Stimulated activated effector memory CD8-positive, alpha-beta T cell treated with anti-CD3 and anti-CD28 coated beads, Interleukin-12 subunit alpha, Interleukin-12 subunit beta, amount 100 ng/mL, for 72 hours (primary cell): ENCODE measurements at regions not wholly inside any gene's neighbourhood (a gene's known extent, or its start where the extent isn't known, plus 50 kb on each side); places are given as distances from the start of the nearest gene placed in this dataset.

Source experiments
- ATAC-seq: fragments of 150-1000 bp; cut with Tn5 transposase; 2 replicates; pipeline ENCODE4 v1.10.0; 2021
- DNase-seq, 2 donors: peaks; one replicate each; pipeline ENCODE4 v3.0.0; 2021 to 2022; ENCODE audit warnings: low spot score in 2 of 2
- H3K27ac Mint-ChIP-seq: one replicate; pipeline ENCODE4 v1.8.0; 2022; ENCODE audit warnings: mild to moderate bottlenecking, mixed read lengths
- H3K36me3 Mint-ChIP-seq: one replicate; pipeline ENCODE4 v1.8.0; 2022; ENCODE audit warnings: mild to moderate bottlenecking, mixed read lengths
- H3K4me1 Mint-ChIP-seq: one replicate; pipeline ENCODE4 v1.8.0; 2022; ENCODE audit warnings: mixed read lengths
- H3K4me3 Mint-ChIP-seq: one replicate; pipeline ENCODE4 v1.8.0; 2022; ENCODE audit warnings: mild to moderate bottlenecking, mixed read lengths
- H3K9me3 Mint-ChIP-seq: one replicate; pipeline ENCODE4 v1.8.0; 2022; ENCODE audit warnings: mixed read lengths

GRCh38 chr4:111666826-111667360 lies 478.4 kb upstream of the FAM241A start:
- H3K9me3 Mint-ChIP-seq, result peaks cover 11% of the 10 kb centered on the region
- no peak for DNase-seq
- H3K4me3 Mint-ChIP-seq, result no peak overlapping the region
- H3K27ac Mint-ChIP-seq, result no peak overlapping the region
- H3K36me3 Mint-ChIP-seq, result no peaks in the 10 kb centered on the region
- no peak for ATAC-seq
- H3K4me1 Mint-ChIP-seq, result no peaks in the 10 kb centered on the region

DNA sequence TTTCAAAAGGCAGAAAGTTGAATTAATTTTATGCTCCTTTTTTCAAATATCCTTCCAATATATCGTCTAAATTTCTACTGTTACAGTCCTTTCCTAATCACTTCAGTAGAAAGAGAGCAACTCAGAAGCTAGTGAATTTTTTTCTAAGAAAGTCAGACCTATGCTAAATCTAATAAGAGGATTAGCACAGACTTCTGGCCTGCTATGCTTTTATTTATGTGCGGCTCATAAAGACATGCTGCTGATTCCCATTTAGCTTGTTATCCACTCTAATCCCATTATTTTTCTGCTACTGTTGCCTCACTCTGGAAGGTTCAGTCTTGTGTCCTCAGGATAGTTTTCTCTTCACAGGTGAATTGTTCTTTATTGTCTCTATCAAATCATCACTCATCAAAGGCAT lies 473.5 kb upstream of the FAM241A start:
- ATAC-seq (no peak), DNase-seq (no peak)
- H3K4me3 Mint-ChIP-seq, result no peak overlapping the region
- no peak overlapping the region for H3K27ac Mint-ChIP-seq
- peaks cover 6% of the 10 kb centered on the region for H3K9me3 Mint-ChIP-seq
- no peaks in the 10 kb centered on the region for H3K4me1 Mint-ChIP-seq
- no peaks in the 10 kb centered on the region for H3K36me3 Mint-ChIP-seq

- Mint-ChIP-seq H3K27ac (no peak overlapping the region), H3K9me3 (peaks cover 4% of the 10 kb centered on the region), H3K4me1 (no peaks in the 10 kb centered on the region), H3K4me3 (no peak overlapping the region), H3K36me3 (no peaks in the 10 kb centered on the region)
- ATAC-seq (no peak), DNase-seq (no peak)
Measured at GRCh38 chr4:111675746-111676145, 469.5 kb upstream of the FAM241A start.

DNA sequence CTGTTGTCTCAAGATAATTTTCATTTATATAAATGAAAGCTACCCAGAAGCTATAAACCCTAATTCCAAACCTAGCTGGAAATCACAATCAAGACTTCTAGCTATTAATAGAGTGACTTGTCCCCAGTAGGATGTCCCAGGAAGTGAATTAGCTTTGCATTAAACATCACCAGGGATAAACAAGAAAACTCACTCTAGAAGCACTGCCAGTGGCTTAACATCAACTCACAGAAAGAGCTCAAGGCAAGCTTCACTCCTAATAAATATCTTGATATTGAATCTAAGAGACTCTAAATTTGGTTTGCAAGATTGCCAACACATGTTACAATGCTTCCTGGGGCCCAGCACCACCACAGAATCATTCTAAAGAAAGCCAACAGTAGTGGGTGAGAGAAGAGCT lies 468.7 kb upstream of the FAM241A start:
- ATAC-seq (no peak), DNase-seq (no peak)
- H3K9me3 Mint-ChIP-seq, result peaks cover 4% of the 10 kb centered on the region
- no peak overlapping the region for H3K4me3 Mint-ChIP-seq
- no peak overlapping the region for H3K27ac Mint-ChIP-seq
- no peaks in the 10 kb centered on the region for H3K36me3 Mint-ChIP-seq
- no peaks in the 10 kb centered on the region for H3K4me1 Mint-ChIP-seq

- DNase-seq, result no peak
- ATAC-seq, result no peak
- Mint-ChIP-seq H3K36me3 (no peaks in the 10 kb centered on the region), H3K4me1 (no peaks in the 10 kb centered on the region), H3K9me3 (peaks cover 4% of the 10 kb centered on the region), H3K4me3 (no peak overlapping the region), H3K27ac (no peak overlapping the region)
Measured at GRCh38 chr4:111678479-111678878, 466.8 kb upstream of the FAM241A start.

DNA sequence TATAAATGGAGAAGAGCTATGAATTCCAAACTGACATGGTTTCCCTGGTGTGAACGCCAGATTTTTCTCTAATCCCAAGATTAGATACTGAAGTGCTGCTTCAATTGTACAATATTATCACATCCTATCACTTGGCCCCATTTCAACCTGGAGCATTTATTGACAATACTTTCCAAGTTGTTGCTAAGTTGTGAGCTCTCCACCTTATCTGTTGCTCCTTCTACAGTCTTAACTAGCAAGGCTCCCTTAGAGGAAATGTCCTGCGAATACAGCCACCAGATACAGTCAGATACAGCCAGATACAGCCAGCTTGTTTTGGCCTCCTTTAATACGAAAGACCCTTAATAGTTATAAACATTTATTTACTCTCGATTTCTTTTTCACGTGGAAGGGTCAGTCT lies 466.3 kb upstream of the FAM241A start:
- peaks cover 6% of the 10 kb centered on the region for H3K9me3 Mint-ChIP-seq
- DNase-seq (no peak), ATAC-seq (no peak)
- no peak overlapping the region for H3K4me3 Mint-ChIP-seq
- H3K27ac Mint-ChIP-seq, result no peak overlapping the region
- H3K4me1 Mint-ChIP-seq, result no peaks in the 10 kb centered on the region
- no peaks in the 10 kb centered on the region for H3K36me3 Mint-ChIP-seq

DNA sequence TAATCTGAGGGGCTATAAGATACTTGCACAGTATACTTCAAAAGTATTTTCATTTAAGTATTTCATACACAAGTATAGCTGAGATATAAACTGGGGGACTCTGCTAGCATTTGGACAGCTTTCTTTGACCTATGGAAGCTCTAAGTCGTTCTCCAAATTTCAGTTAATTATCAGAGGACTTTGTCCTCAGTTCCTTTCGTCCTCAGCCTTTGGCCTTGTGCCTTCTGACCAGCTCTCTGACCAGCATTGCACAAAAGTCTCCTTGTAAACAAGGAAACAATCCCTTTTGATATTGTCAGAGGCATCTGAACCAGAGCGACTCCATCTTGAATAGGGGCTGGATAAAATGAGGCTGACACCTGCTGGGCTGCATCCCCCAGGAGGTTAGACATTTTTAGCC lies 464.0 kb upstream of the FAM241A start:
- DNase-seq (no peak), ATAC-seq (no peak)
- no peaks in the 10 kb centered on the region for H3K4me1 Mint-ChIP-seq
- H3K36me3 Mint-ChIP-seq, result no peaks in the 10 kb centered on the region
- peaks cover 13% of the 10 kb centered on the region for H3K9me3 Mint-ChIP-seq
- no peak overlapping the region for H3K4me3 Mint-ChIP-seq
- no peak overlapping the region for H3K27ac Mint-ChIP-seq

GRCh38 chr4:111681751-111682150 lies 463.5 kb upstream of the FAM241A start:
- no peak overlapping the region for H3K4me3 Mint-ChIP-seq

DNA sequence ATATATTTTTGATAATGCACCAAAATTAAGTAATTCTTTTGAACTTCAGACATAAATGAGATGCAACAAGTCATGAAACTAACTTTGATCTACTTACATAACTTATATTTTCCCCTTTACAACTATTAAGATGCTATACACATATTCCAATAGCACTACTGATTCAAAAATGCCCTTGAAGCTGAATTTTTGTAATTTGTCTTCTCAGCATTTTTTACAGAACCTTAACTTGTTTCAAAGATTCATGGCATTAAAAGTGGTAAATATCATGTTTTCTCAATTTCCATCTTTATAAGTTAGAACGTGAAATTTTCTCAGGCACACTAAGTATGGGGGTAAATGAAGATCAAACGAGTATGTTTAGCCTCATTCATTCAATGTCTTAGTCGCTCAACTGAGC lies 460.0 kb upstream of the FAM241A start:
- Mint-ChIP-seq H3K36me3 (no peaks in the 10 kb centered on the region), H3K4me1 (no peaks in the 10 kb centered on the region), H3K4me3 (no peak overlapping the region), H3K9me3 (peaks cover 13% of the 10 kb centered on the region), H3K27ac (no peak overlapping the region)
- DNase-seq (no peak), ATAC-seq (no peak)

More at GRCh38 chr4:111681751-111682150, 463.5 kb upstream of the FAM241A start:
- H3K9me3 Mint-ChIP-seq, result peaks cover 13% of the 10 kb centered on the region
- DNase-seq, result no peak
- H3K36me3 Mint-ChIP-seq, result no peaks in the 10 kb centered on the region
- H3K27ac Mint-ChIP-seq, result no peak overlapping the region
- no peaks in the 10 kb centered on the region for H3K4me1 Mint-ChIP-seq
- no peak for ATAC-seq

GRCh38 chr4:111689214-111689613 lies 456.0 kb upstream of the FAM241A start:
- Mint-ChIP-seq H3K36me3 (no peaks in the 10 kb centered on the region), H3K4me1 (no peaks in the 10 kb centered on the region), H3K27ac (no peak overlapping the region), H3K9me3 (peaks cover 9% of the 10 kb centered on the region), H3K4me3 (no peak overlapping the region)
- no peak for DNase-seq
- ATAC-seq, result no peak

- H3K36me3 Mint-ChIP-seq, result no peaks in the 10 kb centered on the region
- DNase-seq, result no peak
- no peaks in the 10 kb centered on the region for H3K4me1 Mint-ChIP-seq
- ATAC-seq, result no peak
- H3K9me3 Mint-ChIP-seq, result peaks cover 6% of the 10 kb centered on the region
- H3K4me3 Mint-ChIP-seq, result no peak overlapping the region
- H3K27ac Mint-ChIP-seq, result no peak overlapping the region
Measured at GRCh38 chr4:111689731-111690130, 455.5 kb upstream of the FAM241A start.

DNA sequence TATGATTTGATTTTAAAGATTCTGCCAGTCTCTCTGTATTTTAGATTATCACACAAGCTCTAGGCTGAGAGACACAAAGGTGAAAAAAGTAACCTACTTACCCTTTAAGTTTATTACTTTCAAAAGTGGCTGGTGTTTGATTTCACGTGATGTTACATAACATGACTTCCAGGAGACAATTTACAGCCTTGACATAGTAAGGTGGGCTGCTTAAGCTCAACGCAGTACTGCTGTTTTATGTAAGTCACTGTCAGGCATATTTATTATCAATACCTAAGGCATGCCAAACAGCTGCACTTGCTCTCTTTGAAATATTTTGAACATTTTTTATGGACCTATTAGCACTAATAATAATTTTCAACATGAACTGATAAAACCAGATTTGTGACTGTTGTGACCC lies 451.5 kb upstream of the FAM241A start:
- Mint-ChIP-seq H3K9me3 (peaks cover 4% of the 10 kb centered on the region), H3K4me3 (no peak overlapping the region), H3K27ac (no peak overlapping the region), H3K36me3 (no peaks in the 10 kb centered on the region), H3K4me1 (no peaks in the 10 kb centered on the region)
- no peak for ATAC-seq
- no peak for DNase-seq

DNA sequence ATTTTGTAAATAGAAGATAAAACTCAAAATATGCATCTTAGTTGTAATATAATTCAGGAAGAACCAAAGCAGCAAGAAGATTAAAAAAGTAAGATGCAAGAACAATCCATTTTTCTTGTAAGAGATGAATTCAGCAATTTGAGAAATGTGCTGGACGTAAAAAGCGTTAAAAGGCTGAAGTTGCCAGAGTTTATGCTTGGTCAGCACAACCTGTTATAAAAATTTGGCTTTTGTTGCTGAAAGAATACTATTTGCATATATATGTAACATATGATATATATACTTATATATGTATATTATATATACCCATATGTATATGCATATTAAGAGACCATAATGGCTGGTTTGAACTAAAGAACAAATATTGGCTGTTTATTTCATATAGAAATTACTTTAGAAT lies 449.6 kb upstream of the FAM241A start:
- Mint-ChIP-seq H3K4me3 (no peak overlapping the region), H3K36me3 (no peaks in the 10 kb centered on the region), H3K9me3 (peaks cover 2% of the 10 kb centered on the region), H3K4me1 (no peaks in the 10 kb centered on the region), H3K27ac (no peak overlapping the region)
- no peak for ATAC-seq
- no peak for DNase-seq

DNA sequence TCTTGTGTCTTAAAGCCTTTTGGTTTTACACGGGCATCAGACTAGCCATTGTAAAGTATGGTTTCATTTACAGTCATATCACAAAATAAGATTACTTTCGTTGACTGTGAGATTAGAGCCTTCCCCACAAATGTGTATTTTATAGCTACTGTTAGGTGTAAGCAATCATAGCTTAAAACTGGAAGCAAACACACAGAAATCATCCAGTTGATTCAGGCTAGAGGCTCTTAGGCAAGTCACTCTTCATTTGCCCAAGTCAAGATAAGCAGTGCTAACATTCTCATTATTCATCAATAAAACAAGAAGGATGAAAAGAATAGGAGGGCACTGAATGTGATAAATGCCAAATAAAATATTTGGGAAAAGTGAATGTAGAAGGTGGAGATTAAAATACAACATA lies 448.7 kb upstream of the FAM241A start:
- H3K36me3 Mint-ChIP-seq, result no peaks in the 10 kb centered on the region
- H3K9me3 Mint-ChIP-seq, result peaks cover 6% of the 10 kb centered on the region
- H3K27ac Mint-ChIP-seq, result no peak overlapping the region
- no peak overlapping the region for H3K4me3 Mint-ChIP-seq
- H3K4me1 Mint-ChIP-seq, result no peaks in the 10 kb centered on the region
- ATAC-seq, result no peak
- DNase-seq, result no peak

DNA sequence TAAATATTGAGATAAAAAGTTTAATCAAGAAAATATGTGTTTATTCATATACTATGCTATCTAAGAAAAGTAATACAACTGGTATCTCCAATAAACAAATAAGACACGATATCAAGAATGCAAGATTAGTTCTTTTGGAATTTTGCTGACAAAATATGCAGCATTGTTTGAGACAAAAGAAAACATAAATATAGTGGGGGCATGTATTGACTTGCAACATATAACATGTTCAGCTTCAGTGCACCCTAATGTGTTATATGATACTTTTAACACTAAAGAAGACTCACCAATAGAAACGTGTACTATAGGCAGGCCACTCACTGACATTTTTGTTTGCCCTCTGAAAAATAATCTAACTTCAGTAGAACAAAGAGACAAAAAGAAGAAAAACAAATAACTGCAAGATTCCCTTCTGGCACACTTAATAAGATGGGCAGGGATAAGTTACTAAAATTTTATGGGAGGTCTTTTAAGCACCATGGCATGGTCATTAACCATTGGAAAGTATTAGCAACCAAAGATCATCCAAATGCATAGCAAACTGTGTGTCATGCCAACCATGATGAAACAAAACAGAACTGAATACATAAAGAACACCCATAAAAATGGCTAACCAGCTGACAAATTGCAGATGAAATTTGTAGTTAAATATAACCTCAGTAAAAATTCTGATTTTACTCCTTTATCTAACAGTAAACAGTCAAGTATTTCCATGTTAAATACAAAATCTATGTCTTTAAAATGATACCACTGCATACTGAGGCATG lies 447.9 kb upstream of the FAM241A start:
- Mint-ChIP-seq H3K9me3 (peaks cover 6% of the 10 kb centered on the region), H3K27ac (no peak overlapping the region), H3K4me1 (no peaks in the 10 kb centered on the region), H3K4me3 (no peak overlapping the region), H3K36me3 (no peaks in the 10 kb centered on the region)
- ATAC-seq (no peak), DNase-seq (no peak)

DNA sequence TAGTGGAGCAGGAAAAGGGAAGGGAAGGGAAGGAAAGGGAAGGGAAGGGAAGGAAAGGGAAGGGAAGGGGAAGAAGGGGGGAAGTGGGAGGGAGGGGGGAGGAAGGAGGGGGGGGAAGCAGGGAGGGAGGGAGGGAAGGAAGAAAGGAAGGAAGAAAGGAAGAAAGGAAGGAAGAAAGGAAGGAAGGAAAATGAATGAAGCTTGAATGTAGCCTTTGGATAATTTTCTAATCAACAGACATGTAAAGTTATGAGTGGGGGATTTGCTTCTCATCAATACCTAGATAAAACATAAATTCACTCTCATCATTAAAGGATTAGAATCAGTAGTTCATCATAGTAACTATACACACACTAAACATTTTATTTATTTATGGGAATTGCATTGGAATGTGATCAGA lies 446.9 kb upstream of the FAM241A start:
- H3K36me3 Mint-ChIP-seq, result no peaks in the 10 kb centered on the region
- DNase-seq (no peak), ATAC-seq (no peak)
- no peaks in the 10 kb centered on the region for H3K4me1 Mint-ChIP-seq
- H3K4me3 Mint-ChIP-seq, result no peak overlapping the region
- H3K9me3 Mint-ChIP-seq, result peaks cover 6% of the 10 kb centered on the region
- no peak overlapping the region for H3K27ac Mint-ChIP-seq
